ENCODE measurements at regions not wholly inside any gene's neighbourhood (a gene's known extent, or its start where the extent isn't known, plus 50 kb on each side); places are given as distances from the start of the nearest gene placed in this dataset.
"Not testable (repeated sequence)": the region's sequence is repeated elsewhere in the genome, so short reads cannot be mapped to it uniquely, and the experiment has no call there.

GRCh38 chr2:224158061-224158460 is 119.0 kb upstream of the SERPINE2 start:
- Histone ChIP-seq H3K27me3 (ENCODE audit: control insufficient read depth in 2 of 2, insufficient read depth in 2 of 2, low read length in 2 of 2) (no peaks in the 10 kb centered on the region), H3K4me3 (ENCODE audit: low read length in 2 of 2) (no peak overlapping the region), H3K36me3 (ENCODE audit: control insufficient read depth in 2 of 2, insufficient read depth in 2 of 2, low read length in 2 of 2) (no peaks in the 10 kb centered on the region), H3K27ac (ENCODE audit: low read depth in 2 of 2, low read length in 2 of 2) (no peak overlapping the region), H3K9ac (ENCODE audit: low read depth in 1 of 2, low read length in 2 of 2) (no peak overlapping the region), H3K9me3 (ENCODE audit: control insufficient read depth in 2 of 2, low read length in 2 of 2) (no peaks in the 10 kb centered on the region), H3K4me1 (ENCODE audit: control insufficient read depth in 2 of 2, insufficient read depth in 2 of 2, low read length in 2 of 2) (peaks cover 5% of the 10 kb centered on the region in 2 donors)

GRCh38 chr2:224157655-224158054 is 118.6 kb upstream of the SERPINE2 start:
- Histone ChIP-seq H3K27me3 (ENCODE audit: control insufficient read depth in 2 of 2, insufficient read depth in 2 of 2, low read length in 2 of 2) (no peaks in the 10 kb centered on the region), H3K9me3 (ENCODE audit: control insufficient read depth in 2 of 2, low read length in 2 of 2) (no peaks in the 10 kb centered on the region), H3K27ac (ENCODE audit: low read depth in 2 of 2, low read length in 2 of 2) (no peak overlapping the region), H3K4me3 (ENCODE audit: low read length in 2 of 2) (no peak overlapping the region), H3K4me1 (ENCODE audit: control insufficient read depth in 2 of 2, insufficient read depth in 2 of 2, low read length in 2 of 2) (peaks cover 5% of the 10 kb centered on the region in 2 donors), H3K36me3 (ENCODE audit: control insufficient read depth in 2 of 2, insufficient read depth in 2 of 2, low read length in 2 of 2) (no peaks in the 10 kb centered on the region), H3K9ac (ENCODE audit: low read depth in 1 of 2, low read length in 2 of 2) (no peak overlapping the region)

GRCh38 chr2:224156436-224156835 is 117.3 kb upstream of the SERPINE2 start:
- no peak overlapping the region for H3K9ac ChIP-seq (ENCODE audit: low read depth in 1 of 2, low read length in 2 of 2)
- no peak overlapping the region for H3K4me3 ChIP-seq (ENCODE audit: low read length in 2 of 2)
- no peaks in the 10 kb centered on the region for H3K36me3 ChIP-seq (ENCODE audit: control insufficient read depth in 2 of 2, insufficient read depth in 2 of 2, low read length in 2 of 2)
- H3K9me3 ChIP-seq (ENCODE audit: control insufficient read depth in 2 of 2, low read length in 2 of 2), result no peaks in the 10 kb centered on the region
- H3K4me1 ChIP-seq (ENCODE audit: control insufficient read depth in 2 of 2, insufficient read depth in 2 of 2, low read length in 2 of 2), result peaks cover 5% of the 10 kb centered on the region in 2 donors
- no peaks in the 10 kb centered on the region for H3K27me3 ChIP-seq (ENCODE audit: control insufficient read depth in 2 of 2, insufficient read depth in 2 of 2, low read length in 2 of 2)
- H3K27ac ChIP-seq (ENCODE audit: low read depth in 2 of 2, low read length in 2 of 2), result no peak overlapping the region

GRCh38 chr2:224155896-224156295 is 116.8 kb upstream of the SERPINE2 start:
- Histone ChIP-seq H3K4me1 (ENCODE audit: control insufficient read depth in 2 of 2, insufficient read depth in 2 of 2, low read length in 2 of 2) (peaks cover 5% of the 10 kb centered on the region in 2 donors), H3K9me3 (ENCODE audit: control insufficient read depth in 2 of 2, low read length in 2 of 2) (no peaks in the 10 kb centered on the region), H3K9ac (ENCODE audit: low read depth in 1 of 2, low read length in 2 of 2) (no peak overlapping the region)

GRCh38 chr2:224155371-224155770 is 116.3 kb upstream of the SERPINE2 start:
- no peaks in the 10 kb centered on the region for H3K9me3 ChIP-seq (ENCODE audit: control insufficient read depth in 2 of 2, low read length in 2 of 2)
- peaks cover 5% of the 10 kb centered on the region in 2 donors for H3K4me1 ChIP-seq (ENCODE audit: control insufficient read depth in 2 of 2, insufficient read depth in 2 of 2, low read length in 2 of 2)
- no peak overlapping the region for H3K9ac ChIP-seq (ENCODE audit: low read depth in 1 of 2, low read length in 2 of 2)
- H3K27me3 ChIP-seq (ENCODE audit: control insufficient read depth in 2 of 2, insufficient read depth in 2 of 2, low read length in 2 of 2), result no peaks in the 10 kb centered on the region
- no peaks in the 10 kb centered on the region for H3K36me3 ChIP-seq (ENCODE audit: control insufficient read depth in 2 of 2, insufficient read depth in 2 of 2, low read length in 2 of 2)
- H3K27ac ChIP-seq (ENCODE audit: low read depth in 2 of 2, low read length in 2 of 2), result no peak overlapping the region
- H3K4me3 ChIP-seq (ENCODE audit: low read length in 2 of 2), result no peak overlapping the region

More at GRCh38 chr2:224155896-224156295, 116.8 kb upstream of the SERPINE2 start:
- H3K36me3 ChIP-seq (ENCODE audit: control insufficient read depth in 2 of 2, insufficient read depth in 2 of 2, low read length in 2 of 2), result no peaks in the 10 kb centered on the region
- no peak overlapping the region for H3K4me3 ChIP-seq (ENCODE audit: low read length in 2 of 2)
- H3K27ac ChIP-seq (ENCODE audit: low read depth in 2 of 2, low read length in 2 of 2), result no peak overlapping the region
- H3K27me3 ChIP-seq (ENCODE audit: control insufficient read depth in 2 of 2, insufficient read depth in 2 of 2, low read length in 2 of 2), result no peaks in the 10 kb centered on the region

GRCh38 chr2:224151680-224152310 is 112.7 kb upstream of the SERPINE2 start:
- Histone ChIP-seq H3K27me3 (ENCODE audit: control insufficient read depth in 2 of 2, insufficient read depth in 2 of 2, low read length in 2 of 2) (no peaks in the 10 kb centered on the region), H3K27ac (ENCODE audit: low read depth in 2 of 2, low read length in 2 of 2) (no peak overlapping the region), H3K9ac (ENCODE audit: low read depth in 1 of 2, low read length in 2 of 2) (no peak overlapping the region), H3K4me3 (ENCODE audit: low read length in 2 of 2) (no peak overlapping the region), H3K9me3 (ENCODE audit: control insufficient read depth in 2 of 2, low read length in 2 of 2) (no peaks in the 10 kb centered on the region), H3K4me1 (ENCODE audit: control insufficient read depth in 2 of 2, insufficient read depth in 2 of 2, low read length in 2 of 2) (peaks cover 8 to 16% of the 10 kb centered on the region in 2 donors), H3K36me3 (ENCODE audit: control insufficient read depth in 2 of 2, insufficient read depth in 2 of 2, low read length in 2 of 2) (no peaks in the 10 kb centered on the region)

- Histone ChIP-seq H3K27me3 (ENCODE audit: control insufficient read depth in 2 of 2, insufficient read depth in 2 of 2, low read length in 2 of 2) (no peaks in the 10 kb centered on the region), H3K9me3 (ENCODE audit: control insufficient read depth in 2 of 2, low read length in 2 of 2) (no peaks in the 10 kb centered on the region), H3K27ac (ENCODE audit: low read depth in 2 of 2, low read length in 2 of 2) (no peak overlapping the region), H3K4me3 (ENCODE audit: low read length in 2 of 2) (no peak overlapping the region), H3K4me1 (ENCODE audit: control insufficient read depth in 2 of 2, insufficient read depth in 2 of 2, low read length in 2 of 2) (peaks cover 13 to 22% of the 10 kb centered on the region in 2 donors), H3K36me3 (ENCODE audit: control insufficient read depth in 2 of 2, insufficient read depth in 2 of 2, low read length in 2 of 2) (no peaks in the 10 kb centered on the region), H3K9ac (ENCODE audit: low read depth in 1 of 2, low read length in 2 of 2) (no peak overlapping the region)
These were observed 112.1 kb upstream of the SERPINE2 start for GRCh38 chr2:224151161-224151560.

GRCh38 chr2:224148058-224148457 is 109.0 kb upstream of the SERPINE2 start:
- H3K4me1 ChIP-seq (ENCODE audit: control insufficient read depth in 2 of 2, insufficient read depth in 2 of 2, low read length in 2 of 2), result peaks cover 15 to 24% of the 10 kb centered on the region in 2 donors
- H3K36me3 ChIP-seq (ENCODE audit: control insufficient read depth in 2 of 2, insufficient read depth in 2 of 2, low read length in 2 of 2); H3K27me3 ChIP-seq (ENCODE audit: control insufficient read depth in 2 of 2, insufficient read depth in 2 of 2, low read length in 2 of 2); H3K4me3 ChIP-seq (ENCODE audit: low read length in 2 of 2); H3K27ac ChIP-seq (ENCODE audit: low read depth in 2 of 2, low read length in 2 of 2); H3K9ac ChIP-seq (ENCODE audit: low read depth in 1 of 2, low read length in 2 of 2); H3K9me3 ChIP-seq (ENCODE audit: control insufficient read depth in 2 of 2, low read length in 2 of 2): not testable (repeated sequence)

- Histone ChIP-seq H3K27ac (ENCODE audit: low read depth in 2 of 2, low read length in 2 of 2) (peak overlapping the region; percentile 73 to 85), H3K27me3 (ENCODE audit: control insufficient read depth in 2 of 2, insufficient read depth in 2 of 2, low read length in 2 of 2) (no peaks in the 10 kb centered on the region), H3K36me3 (ENCODE audit: control insufficient read depth in 2 of 2, insufficient read depth in 2 of 2, low read length in 2 of 2) (no peaks in the 10 kb centered on the region)
These were observed 108.1 kb upstream of the SERPINE2 start for GRCh38 chr2:224147174-224147573.

GRCh38 chr2:224146356-224147160 is 107.5 kb upstream of the SERPINE2 start:
- Histone ChIP-seq H3K4me3 (ENCODE audit: low read length in 2 of 2) (peak overlapping the region in 1 of 2 donors; percentile 22), H3K27me3 (ENCODE audit: control insufficient read depth in 2 of 2, insufficient read depth in 2 of 2, low read length in 2 of 2) (no peaks in the 10 kb centered on the region), H3K4me1 (ENCODE audit: control insufficient read depth in 2 of 2, insufficient read depth in 2 of 2, low read length in 2 of 2) (peaks cover 15 to 24% of the 10 kb centered on the region in 2 donors), H3K36me3 (ENCODE audit: control insufficient read depth in 2 of 2, insufficient read depth in 2 of 2, low read length in 2 of 2) (no peaks in the 10 kb centered on the region), H3K9ac (ENCODE audit: low read depth in 1 of 2, low read length in 2 of 2) (no peak overlapping the region), H3K27ac (ENCODE audit: low read depth in 2 of 2, low read length in 2 of 2) (peak overlapping the region; percentile 73 to 75), H3K9me3 (ENCODE audit: control insufficient read depth in 2 of 2, low read length in 2 of 2) (no peaks in the 10 kb centered on the region)

More at GRCh38 chr2:224147174-224147573, 108.1 kb upstream of the SERPINE2 start:
- H3K4me1 ChIP-seq (ENCODE audit: control insufficient read depth in 2 of 2, insufficient read depth in 2 of 2, low read length in 2 of 2), result peaks cover 15 to 24% of the 10 kb centered on the region in 2 donors
- no peak overlapping the region for H3K9ac ChIP-seq (ENCODE audit: low read depth in 1 of 2, low read length in 2 of 2)
- H3K4me3 ChIP-seq (ENCODE audit: low read length in 2 of 2), result peak overlapping the region in 1 of 2 donors; percentile 49
- H3K9me3 ChIP-seq (ENCODE audit: control insufficient read depth in 2 of 2, low read length in 2 of 2), result no peaks in the 10 kb centered on the region
